ENCODE measurements at regions not wholly inside any gene's neighbourhood (a gene's known extent, or its start where the extent isn't known, plus 50 kb on each side); places are given as distances from the start of the nearest gene placed in this dataset.
"Not testable (repeated sequence)": the region's sequence is repeated elsewhere in the genome, so short reads cannot be mapped to it uniquely, and the experiment has no call there.

- POLR2A ChIA-PET: no interaction called here
- H3K27me3 ChIP-seq (ENCODE audit: insufficient read depth, low read length, poor library complexity, severe bottlenecking): no peaks in the 10 kb centered on the region
- H3K4me3 ChIP-seq (ENCODE audit: low read length): no peak overlapping the region
- Mint-ChIP-seq H3K27me3 (no peaks in the 10 kb centered on the region), H3K36me3 (peaks cover 0 to 1% (median 0%) of the 10 kb centered on the region in 3 donors), H3K27ac (no peak overlapping the region), H3K4me3 (no peak overlapping the region), H3K9me3 (peaks cover 0 to 7% (median 4%) of the 10 kb centered on the region in 5 donors), H3K4me1 (no peaks in the 10 kb centered on the region)
- H3K4me1 ChIP-seq (ENCODE audit: insufficient read depth, low read length): no peaks in the 10 kb centered on the region
- H3K9me3 ChIP-seq (ENCODE audit: low read length): no peaks in the 10 kb centered on the region
- no peak for DNase-seq
- CTCF ChIA-PET: no interaction called here
- H3K27ac ChIP-seq (ENCODE audit: low read depth, low read length): no peak overlapping the region
- H3K36me3 ChIP-seq (ENCODE audit: insufficient read depth, low read length): no peaks in the 10 kb centered on the region
These were observed 63.0 kb downstream of the HLX start for GRCh38 chr1:220942278-220942677.

GRCh38 chr1:220942914-220943313 lies 63.7 kb downstream of the HLX start:
- H3K36me3 Mint-ChIP-seq; H3K27ac Mint-ChIP-seq; H3K9me3 ChIP-seq (ENCODE audit: low read length); H3K27me3 Mint-ChIP-seq; H3K27me3 ChIP-seq (ENCODE audit: insufficient read depth, low read length, poor library complexity, severe bottlenecking); H3K9me3 Mint-ChIP-seq; H3K27ac ChIP-seq (ENCODE audit: low read depth, low read length); H3K4me1 ChIP-seq (ENCODE audit: insufficient read depth, low read length); H3K4me3 ChIP-seq (ENCODE audit: low read length); H3K36me3 ChIP-seq (ENCODE audit: insufficient read depth, low read length); H3K4me3 Mint-ChIP-seq; H3K4me1 Mint-ChIP-seq; DNase-seq; POLR2A ChIA-PET; CTCF ChIA-PET: not testable (repeated sequence)

DNA sequence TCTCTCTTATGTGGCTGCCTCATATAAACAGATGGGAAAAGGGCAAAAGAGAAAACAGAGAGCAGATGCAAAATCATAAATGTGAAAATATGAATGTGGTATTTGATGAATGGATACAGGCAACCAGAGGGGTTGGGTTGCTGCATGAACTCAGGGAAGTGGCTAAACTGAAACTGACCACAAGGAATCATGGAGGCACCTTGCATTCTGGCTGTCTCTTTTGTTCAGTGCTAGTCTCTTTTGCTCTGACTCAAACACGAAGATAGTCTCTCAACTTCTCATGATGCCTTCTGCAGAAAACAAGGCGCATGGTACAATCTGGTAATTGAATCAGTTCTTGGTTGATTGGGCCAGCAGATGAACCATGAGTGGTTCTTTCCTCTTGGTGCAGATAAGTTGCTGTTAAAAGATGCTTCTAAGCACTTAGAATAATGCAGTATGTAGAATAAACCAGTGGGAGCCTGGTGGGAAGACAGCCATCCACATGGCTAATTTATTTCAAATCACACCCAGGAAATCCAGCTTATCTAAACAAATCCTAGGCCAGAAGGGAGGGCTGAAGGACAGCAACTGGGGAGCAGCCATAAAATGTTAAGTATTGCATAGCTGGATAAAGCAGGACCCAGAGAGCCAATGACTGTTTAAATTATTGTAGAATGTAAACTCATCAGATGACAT lies 64.2 kb downstream of the HLX start:
- no peak overlapping the region for H3K4me3 ChIP-seq (ENCODE audit: low read length)
- ChIA-PET CTCF (no interaction called here), POLR2A (no interaction called here)
- no peaks in the 10 kb centered on the region for H3K4me1 ChIP-seq (ENCODE audit: insufficient read depth, low read length)
- Mint-ChIP-seq H3K4me1 (no peaks in the 10 kb centered on the region), H3K36me3 (peaks cover 0 to 1% (median 0%) of the 10 kb centered on the region in 3 donors), H3K27ac (no peak overlapping the region), H3K4me3 (no peak overlapping the region), H3K9me3 (peaks cover 0 to 7% (median 4%) of the 10 kb centered on the region in 5 donors), H3K27me3 (no peaks in the 10 kb centered on the region)
- H3K36me3 ChIP-seq (ENCODE audit: insufficient read depth, low read length): no peaks in the 10 kb centered on the region
- DNase-seq: no peak
- H3K27ac ChIP-seq (ENCODE audit: low read depth, low read length): no peak overlapping the region
- no peaks in the 10 kb centered on the region for H3K27me3 ChIP-seq (ENCODE audit: insufficient read depth, low read length, poor library complexity, severe bottlenecking)
- no peaks in the 10 kb centered on the region for H3K9me3 ChIP-seq (ENCODE audit: low read length)

- no peak overlapping the region for H3K27ac Mint-ChIP-seq
- no peak overlapping the region for H3K27ac ChIP-seq (ENCODE audit: low read depth, low read length)
- H3K36me3 Mint-ChIP-seq: no peaks in the 10 kb centered on the region
- ChIA-PET CTCF (no interaction called here), POLR2A (no interaction called here)
- no peak overlapping the region for H3K4me3 ChIP-seq (ENCODE audit: low read length)
- H3K27me3 Mint-ChIP-seq: no peaks in the 10 kb centered on the region
- H3K9me3 ChIP-seq (ENCODE audit: low read length): no peaks in the 10 kb centered on the region
- no peak overlapping the region for H3K4me3 Mint-ChIP-seq
- no peaks in the 10 kb centered on the region for H3K36me3 ChIP-seq (ENCODE audit: insufficient read depth, low read length)
- H3K4me1 Mint-ChIP-seq: no peaks in the 10 kb centered on the region
- peaks cover 7 to 15% (median 10%) of the 10 kb centered on the region in 5 donors for H3K9me3 Mint-ChIP-seq
- DNase-seq: no peak
- H3K4me1 ChIP-seq (ENCODE audit: insufficient read depth, low read length): no peaks in the 10 kb centered on the region
- no peaks in the 10 kb centered on the region for H3K27me3 ChIP-seq (ENCODE audit: insufficient read depth, low read length, poor library complexity, severe bottlenecking)
These were observed 71.3 kb downstream of the HLX start for GRCh38 chr1:220950576-220950975.

GRCh38 chr1:220952961-220953643 lies 73.9 kb downstream of the HLX start:
- CTCF ChIA-PET: no interaction called here
- no peaks in the 10 kb centered on the region for H3K36me3 Mint-ChIP-seq
- no peaks in the 10 kb centered on the region for H3K4me1 ChIP-seq (ENCODE audit: insufficient read depth, low read length)
- no peaks in the 10 kb centered on the region for H3K36me3 ChIP-seq (ENCODE audit: insufficient read depth, low read length)
- no peak overlapping the region for H3K4me3 Mint-ChIP-seq
- H3K27ac ChIP-seq (ENCODE audit: low read depth, low read length): no peak overlapping the region
- no peaks in the 10 kb centered on the region for H3K27me3 Mint-ChIP-seq
- no peak overlapping the region for H3K4me3 ChIP-seq (ENCODE audit: low read length)
- no peaks in the 10 kb centered on the region for H3K4me1 Mint-ChIP-seq
- H3K27me3 ChIP-seq (ENCODE audit: insufficient read depth, low read length, poor library complexity, severe bottlenecking): no peaks in the 10 kb centered on the region
- peaks cover 7 to 15% (median 10%) of the 10 kb centered on the region in 5 donors for H3K9me3 Mint-ChIP-seq
- POLR2A ChIA-PET: no interaction called here
- no peaks in the 10 kb centered on the region for H3K9me3 ChIP-seq (ENCODE audit: low read length)
- no peak for DNase-seq
- no peak overlapping the region for H3K27ac Mint-ChIP-seq

GRCh38 chr1:220954321-220955075 lies 75.3 kb downstream of the HLX start:
- ChIA-PET CTCF (no interaction called here), POLR2A (no interaction called here)
- Mint-ChIP-seq H3K4me3 (no peak overlapping the region), H3K27me3 (no peaks in the 10 kb centered on the region), H3K36me3 (no peaks in the 10 kb centered on the region), H3K27ac (no peak overlapping the region), H3K9me3 (peaks cover 5 to 12% (median 10%) of the 10 kb centered on the region in 5 donors), H3K4me1 (no peaks in the 10 kb centered on the region)
- H3K4me1 ChIP-seq (ENCODE audit: insufficient read depth, low read length): no peaks in the 10 kb centered on the region
- no peaks in the 10 kb centered on the region for H3K9me3 ChIP-seq (ENCODE audit: low read length)
- no peaks in the 10 kb centered on the region for H3K27me3 ChIP-seq (ENCODE audit: insufficient read depth, low read length, poor library complexity, severe bottlenecking)
- no peaks in the 10 kb centered on the region for H3K36me3 ChIP-seq (ENCODE audit: insufficient read depth, low read length)
- no peak overlapping the region for H3K27ac ChIP-seq (ENCODE audit: low read depth, low read length)
- no peak for DNase-seq
- H3K4me3 ChIP-seq (ENCODE audit: low read length): no peak overlapping the region

- no peak for DNase-seq
- Mint-ChIP-seq H3K9me3 (peaks cover 0 to 8% (median 5%) of the 10 kb centered on the region in 5 donors), H3K36me3 (no peaks in the 10 kb centered on the region), H3K4me3 (no peak overlapping the region), H3K27me3 (no peaks in the 10 kb centered on the region), H3K4me1 (no peaks in the 10 kb centered on the region), H3K27ac (no peak overlapping the region)
- H3K4me3 ChIP-seq (ENCODE audit: low read length): no peak overlapping the region
- ChIA-PET CTCF (no interaction called here), POLR2A (no interaction called here)
- H3K9me3 ChIP-seq (ENCODE audit: low read length): no peaks in the 10 kb centered on the region
- no peaks in the 10 kb centered on the region for H3K36me3 ChIP-seq (ENCODE audit: insufficient read depth, low read length)
- no peak overlapping the region for H3K27ac ChIP-seq (ENCODE audit: low read depth, low read length)
- H3K4me1 ChIP-seq (ENCODE audit: insufficient read depth, low read length): no peaks in the 10 kb centered on the region
- H3K27me3 ChIP-seq (ENCODE audit: insufficient read depth, low read length, poor library complexity, severe bottlenecking): no peaks in the 10 kb centered on the region
These were observed 75.9 kb downstream of the HLX start for GRCh38 chr1:220955116-220955515.

DNA sequence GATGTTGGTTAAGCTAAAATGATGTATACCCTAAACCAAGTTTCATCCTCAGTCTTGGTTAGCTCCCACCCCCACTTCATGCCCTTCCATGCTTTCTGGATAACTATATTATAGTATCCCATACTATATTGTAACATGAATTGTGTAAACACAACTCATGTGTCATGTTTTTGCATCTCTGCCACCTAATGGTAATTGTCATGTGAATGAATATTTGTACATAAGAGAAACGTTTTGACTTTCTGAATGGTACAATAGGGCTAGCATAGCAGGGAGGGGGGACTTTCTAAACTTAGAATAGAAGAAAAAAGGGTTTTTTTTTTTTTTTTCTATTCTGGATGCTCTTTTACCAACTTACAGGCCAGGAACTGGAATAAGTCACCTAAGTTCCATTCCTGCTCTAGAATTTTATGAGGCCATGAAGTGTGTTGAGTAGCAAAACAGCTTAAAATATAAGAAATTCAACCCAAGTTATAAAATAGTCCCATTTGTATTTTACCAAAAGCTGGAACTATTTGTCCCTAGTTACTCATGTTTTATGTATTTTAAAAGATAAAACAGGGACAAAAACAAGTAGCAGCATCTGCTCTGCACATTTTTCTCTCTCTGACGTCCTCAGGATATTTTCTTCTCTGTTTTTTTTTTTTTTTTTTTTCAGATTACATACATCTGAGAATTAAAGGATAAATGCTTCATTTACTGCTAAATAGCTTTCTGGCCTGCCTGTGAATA lies 77.4 kb downstream of the HLX start:
- ChIA-PET POLR2A (no interaction called here), CTCF (no interaction called here)
- H3K4me1 Mint-ChIP-seq: no peaks in the 10 kb centered on the region
- no peak for DNase-seq
- H3K27ac ChIP-seq (ENCODE audit: low read depth, low read length): no peak overlapping the region
- H3K9me3 Mint-ChIP-seq: peaks cover 0 to 4% (median 0%) of the 10 kb centered on the region in 5 donors
- H3K4me3 Mint-ChIP-seq: no peak overlapping the region
- no peaks in the 10 kb centered on the region for H3K9me3 ChIP-seq (ENCODE audit: low read length)
- H3K27ac Mint-ChIP-seq: no peak overlapping the region
- no peaks in the 10 kb centered on the region for H3K27me3 Mint-ChIP-seq
- H3K27me3 ChIP-seq (ENCODE audit: insufficient read depth, low read length, poor library complexity, severe bottlenecking): no peaks in the 10 kb centered on the region
- H3K36me3 Mint-ChIP-seq: no peaks in the 10 kb centered on the region
- H3K4me3 ChIP-seq (ENCODE audit: low read length): no peak overlapping the region
- no peaks in the 10 kb centered on the region for H3K36me3 ChIP-seq (ENCODE audit: insufficient read depth, low read length)
- no peaks in the 10 kb centered on the region for H3K4me1 ChIP-seq (ENCODE audit: insufficient read depth, low read length)

All from CD8-positive, alpha-beta memory T cell (primary cell).